ENCODE measurements at regions not wholly inside any gene's neighbourhood (a gene's known extent, or its start where the extent isn't known, plus 50 kb on each side); places are given as distances from the start of the nearest gene placed in this dataset.

DNA sequence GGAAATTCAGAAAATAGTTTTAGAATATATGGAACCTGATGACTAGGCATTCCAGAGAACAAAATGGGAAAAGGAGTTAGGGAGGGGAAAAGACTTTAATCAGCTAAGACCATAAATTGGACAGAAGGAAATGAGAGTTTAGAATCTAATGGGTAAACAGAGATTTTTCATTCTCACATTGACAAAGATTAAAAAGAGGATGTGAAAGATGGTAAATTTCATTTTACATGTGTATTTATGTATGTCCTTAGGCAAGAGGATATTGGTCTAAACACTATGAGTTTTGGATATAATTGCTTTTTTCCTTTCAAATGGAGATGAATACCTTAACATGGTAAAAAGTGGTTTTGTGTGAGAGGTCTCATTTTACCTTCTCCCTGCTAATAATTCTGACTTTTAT is 1021.9 kb downstream of the NSUN3 start:
- H3K27ac Mint-ChIP-seq (ENCODE audit: unreplicated experiment): no peak overlapping the region
- TF ChIP-seq, protein P1, sequence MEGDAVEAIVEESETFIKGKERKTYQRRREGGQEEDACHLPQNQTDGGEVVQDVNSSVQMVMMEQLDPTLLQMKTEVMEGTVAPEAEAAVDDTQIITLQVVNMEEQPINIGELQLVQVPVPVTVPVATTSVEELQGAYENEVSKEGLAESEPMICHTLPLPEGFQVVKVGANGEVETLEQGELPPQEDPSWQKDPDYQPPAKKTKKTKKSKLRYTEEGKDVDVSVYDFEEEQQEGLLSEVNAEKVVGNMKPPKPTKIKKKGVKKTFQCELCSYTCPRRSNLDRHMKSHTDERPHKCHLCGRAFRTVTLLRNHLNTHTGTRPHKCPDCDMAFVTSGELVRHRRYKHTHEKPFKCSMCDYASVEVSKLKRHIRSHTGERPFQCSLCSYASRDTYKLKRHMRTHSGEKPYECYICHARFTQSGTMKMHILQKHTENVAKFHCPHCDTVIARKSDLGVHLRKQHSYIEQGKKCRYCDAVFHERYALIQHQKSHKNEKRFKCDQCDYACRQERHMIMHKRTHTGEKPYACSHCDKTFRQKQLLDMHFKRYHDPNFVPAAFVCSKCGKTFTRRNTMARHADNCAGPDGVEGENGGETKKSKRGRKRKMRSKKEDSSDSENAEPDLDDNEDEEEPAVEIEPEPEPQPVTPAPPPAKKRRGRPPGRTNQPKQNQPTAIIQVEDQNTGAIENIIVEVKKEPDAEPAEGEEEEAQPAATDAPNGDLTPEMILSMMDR (conservative IDR thresholded peaks at IDR 0.05): no peak
- no peaks in the 10 kb centered on the region for H3K4me1 Mint-ChIP-seq
- no peaks in the 10 kb centered on the region for H3K36me3 Mint-ChIP-seq (ENCODE audit: low read depth)
- H3K27me3 Mint-ChIP-seq (ENCODE audit: low read depth): no peaks in the 10 kb centered on the region
- H3K4me3 Mint-ChIP-seq: no peak overlapping the region
- no peak for DNase-seq (ENCODE audit: low read depth, low spot score)
- H3K9me3 Mint-ChIP-seq: no peaks in the 10 kb centered on the region

DNA sequence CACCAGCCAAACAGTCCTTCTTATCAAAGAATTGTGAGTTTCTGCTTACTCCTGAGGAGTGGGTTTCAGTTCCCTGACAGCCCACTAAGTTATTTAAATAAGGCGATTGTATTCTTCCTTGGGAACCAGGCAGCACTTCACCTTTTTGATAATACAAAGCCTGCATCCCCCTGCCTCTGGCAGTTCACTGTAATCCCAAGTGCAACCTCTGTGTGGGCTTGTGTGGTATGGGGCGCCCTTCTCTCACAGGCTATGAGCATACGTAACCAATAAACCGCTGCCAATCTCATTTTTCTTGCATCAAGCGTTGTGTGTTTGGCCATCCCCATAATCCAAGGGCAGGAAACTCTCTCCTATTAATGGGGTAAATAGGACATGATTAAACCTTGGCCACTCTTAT is 1025.6 kb downstream of the NSUN3 start:
- Mint-ChIP-seq H3K4me3 (no peak overlapping the region), H3K9me3 (peaks cover 4% of the 10 kb centered on the region), H3K27ac (ENCODE audit: unreplicated experiment) (no peak overlapping the region), H3K27me3 (ENCODE audit: low read depth) (no peaks in the 10 kb centered on the region), H3K36me3 (ENCODE audit: low read depth) (no peaks in the 10 kb centered on the region), H3K4me1 (no peaks in the 10 kb centered on the region)
- no peak for DNase-seq (ENCODE audit: low read depth, low spot score)
- TF ChIP-seq, protein P1 (conservative IDR thresholded peaks at IDR 0.05): no peak

DNA sequence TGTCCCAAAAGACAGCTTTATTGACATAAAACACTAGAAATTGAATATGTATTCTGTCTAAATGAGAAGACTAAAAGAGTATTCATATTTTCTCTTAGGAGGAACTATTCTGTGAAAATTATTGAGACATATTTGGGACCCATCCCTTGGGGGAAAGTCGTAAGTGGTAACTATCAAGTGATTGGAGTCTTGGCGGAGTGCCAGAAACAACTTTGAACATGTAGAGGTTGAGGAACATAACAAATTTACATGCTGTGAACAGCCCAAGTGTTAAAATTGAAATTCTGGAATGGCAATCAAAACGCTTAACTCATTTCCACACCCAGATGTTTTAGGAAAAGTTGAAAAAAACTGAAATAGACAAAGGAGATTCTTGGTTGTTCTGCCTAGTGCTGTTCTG is 1034.6 kb downstream of the NSUN3 start:
- TF ChIP-seq, protein P1 (conservative IDR thresholded peaks at IDR 0.05): no peak
- Mint-ChIP-seq H3K27me3 (ENCODE audit: low read depth) (no peaks in the 10 kb centered on the region), H3K9me3 (peaks cover 8% of the 10 kb centered on the region), H3K27ac (ENCODE audit: unreplicated experiment) (no peak overlapping the region), H3K4me1 (no peaks in the 10 kb centered on the region), H3K36me3 (ENCODE audit: low read depth) (peaks cover 4% of the 10 kb centered on the region), H3K4me3 (no peak overlapping the region)
- no peak for DNase-seq (ENCODE audit: low read depth, low spot score)

DNA sequence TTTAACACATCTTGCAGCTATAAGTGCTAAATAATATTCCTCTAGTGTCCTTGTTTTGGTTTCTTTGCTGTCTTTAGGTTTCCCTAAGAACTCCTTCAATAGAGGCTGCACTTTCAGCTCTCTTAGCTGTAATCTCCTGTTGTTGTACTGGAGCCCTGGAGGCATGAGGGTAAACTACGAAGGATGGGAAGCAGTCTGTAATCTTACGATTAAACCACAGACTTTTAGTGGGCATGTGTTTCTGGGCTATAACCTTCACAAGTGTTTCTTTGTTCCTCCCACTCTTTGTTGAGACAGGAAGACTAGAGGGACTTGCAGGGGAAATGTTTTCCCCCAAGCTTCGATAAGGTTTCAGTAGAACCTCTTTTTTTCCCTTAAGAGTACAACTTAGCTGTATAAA is 1058.1 kb downstream of the NSUN3 start:
- Mint-ChIP-seq H3K27ac (ENCODE audit: unreplicated experiment) (peak overlapping the region; percentile 93), H3K9me3 (peaks cover 15% of the 10 kb centered on the region), H3K27me3 (ENCODE audit: low read depth) (no peaks in the 10 kb centered on the region), H3K4me1 (peaks cover 33% of the 10 kb centered on the region), H3K36me3 (ENCODE audit: low read depth) (peaks cover 19% of the 10 kb centered on the region), H3K4me3 (peak overlapping the region; percentile 28)
- no peak for DNase-seq (ENCODE audit: low read depth, low spot score)
- TF ChIP-seq, protein P1 (conservative IDR thresholded peaks at IDR 0.05): no peak

DNA sequence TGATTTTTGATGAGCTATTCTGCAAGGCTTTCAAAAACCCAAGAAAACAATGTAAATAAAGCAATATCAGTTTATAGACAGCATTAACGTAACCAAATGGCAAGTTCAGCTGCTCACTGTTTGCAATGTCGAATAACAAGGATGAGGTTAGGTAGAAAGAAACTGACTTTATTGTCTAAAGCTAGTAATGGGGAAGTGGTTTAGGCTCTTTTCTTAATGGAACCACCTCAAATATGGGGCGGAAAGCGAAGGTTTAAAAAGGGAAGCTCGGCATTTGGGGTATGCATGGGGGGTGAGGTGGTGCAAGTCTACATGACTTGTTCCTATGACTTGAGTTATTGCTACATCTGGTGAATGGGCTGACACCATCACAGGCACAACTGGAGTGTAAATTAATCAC is 1060.2 kb downstream of the NSUN3 start:
- Mint-ChIP-seq H3K9me3 (peaks cover 23% of the 10 kb centered on the region), H3K4me3 (no peak overlapping the region), H3K4me1 (peaks cover 45% of the 10 kb centered on the region), H3K27me3 (ENCODE audit: low read depth) (no peaks in the 10 kb centered on the region), H3K27ac (ENCODE audit: unreplicated experiment) (peak overlapping the region; percentile 85), H3K36me3 (ENCODE audit: low read depth) (peaks cover 24% of the 10 kb centered on the region)
- no peak for DNase-seq (ENCODE audit: low read depth, low spot score)
- TF ChIP-seq, protein P1 (conservative IDR thresholded peaks at IDR 0.05): no peak

All from neural crest cell (in vitro differentiated cells).